Superior temporal gyrus (tissue), 1 donor: ENCODE measurements at regions not wholly inside any gene's neighbourhood (a gene's known extent, or its start where the extent isn't known, plus 50 kb on each side); places are given as distances from the start of the nearest gene placed in this dataset.

Source experiments
- DNase-seq: peaks from one replicate; pipeline ENCODE4 v3.0.0-alpha.2; 2016; ENCODE audit errors: extremely low spot score

DNA sequence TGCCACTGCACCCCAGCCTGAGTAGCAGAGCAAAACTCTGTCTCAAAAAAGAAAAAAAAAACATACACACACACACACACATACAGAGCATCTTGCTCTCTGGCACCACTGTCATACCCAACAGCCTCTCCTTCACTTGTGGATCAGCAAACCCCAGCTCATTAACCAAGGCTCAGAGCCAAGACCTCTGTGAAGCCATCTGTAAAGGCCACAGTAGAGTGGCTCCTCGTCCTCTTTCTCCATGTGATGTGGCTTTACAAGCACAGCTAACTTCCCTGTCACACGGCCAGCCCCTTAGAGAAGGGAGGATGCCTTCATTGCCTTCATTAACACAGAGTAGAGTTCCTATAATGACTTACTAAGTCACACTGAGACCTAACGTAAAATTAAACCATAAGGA lies 62.7 kb upstream of the LSM14A start:
- no peak for DNase-seq

GRCh38 chr19:34118879-34119748 lies 53.2 kb upstream of the LSM14A start:
- DNase-seq: no peak

DNA sequence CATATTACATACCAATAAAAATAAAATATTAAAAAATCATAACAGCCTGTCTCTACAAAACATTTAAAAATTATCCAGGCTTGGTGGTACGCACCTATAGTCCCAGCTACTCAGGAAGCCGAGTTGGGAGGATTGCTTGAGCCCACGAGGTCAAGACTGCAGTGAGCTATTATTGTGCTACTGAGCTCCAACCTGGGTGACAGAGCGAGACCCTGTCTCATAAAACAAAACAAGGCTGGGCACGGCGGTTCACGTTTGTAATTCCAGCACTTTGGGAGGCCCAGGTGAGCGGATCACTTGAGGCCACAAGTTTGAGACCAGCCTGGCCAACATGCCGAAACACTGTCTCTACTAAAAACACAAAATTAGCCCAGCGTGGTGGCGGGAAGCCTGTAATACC lies 52.2 kb upstream of the LSM14A start:
- DNase-seq: no peak

DNA sequence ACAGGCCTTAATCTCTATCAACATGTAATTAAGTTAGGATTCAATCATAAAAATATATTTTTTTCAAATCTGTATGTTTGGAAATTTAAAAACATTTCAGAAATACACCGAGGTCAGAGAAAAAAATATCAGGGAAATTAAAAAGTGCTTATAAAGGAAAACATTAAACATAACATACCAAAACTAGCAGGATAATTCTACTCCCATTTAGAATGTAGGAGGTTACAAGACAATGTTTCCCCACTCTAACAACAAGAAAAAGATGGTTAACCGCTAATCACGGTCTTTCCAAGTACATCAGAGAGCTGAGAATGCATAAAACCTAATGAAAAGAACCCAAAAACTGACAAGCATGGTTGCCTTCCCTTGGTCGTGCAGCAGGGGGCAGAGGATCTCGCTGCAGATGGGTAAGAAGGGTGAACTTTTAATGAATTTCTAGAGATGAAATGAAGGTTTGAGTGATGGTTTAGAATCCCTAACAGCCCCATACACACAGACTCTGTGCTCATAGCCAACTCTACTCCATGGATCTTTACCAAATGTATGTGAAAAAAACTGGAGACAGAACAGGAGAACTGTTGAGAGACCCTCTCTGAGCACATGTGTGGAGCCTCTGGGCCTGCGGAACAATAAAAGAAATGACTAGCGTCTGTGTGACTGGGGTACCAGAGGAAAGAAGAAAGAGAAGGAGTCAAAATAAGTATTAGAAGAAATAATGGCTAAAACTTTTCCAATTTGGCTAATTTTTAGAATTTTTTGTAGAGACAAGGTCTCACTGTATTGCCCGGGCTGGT lies 51.3 kb upstream of the LSM14A start:
- no peak for DNase-seq
